Naive thymus-derived CD4-positive, alpha-beta T cell (primary cell): ENCODE measurements at regions not wholly inside any gene's neighbourhood (a gene's known extent, or its start where the extent isn't known, plus 50 kb on each side); places are given as distances from the start of the nearest gene placed in this dataset.
A peak's percentile ranks its signal among the peaks of the same experiment; 100 is the strongest.

Source experiments
- ATAC-seq: fragments of 150-1000 bp; cut with Tn5 transposase; 2 replicates; pipeline ENCODE4 v1.10.0; 2021; ENCODE audit warnings: mild to moderate bottlenecking, moderate library complexity
- CTCF ChIA-PET: fragments of 350-600 bp; sonication (Branson Sonifier 250); formaldehyde crosslinking; loops from one replicate; lab custom pipeline; 2021; ENCODE audit warnings: antibody characterized with exemption; lab: Charles Lee
- POLR2A ChIA-PET: fragments of 350-600 bp; sonication (Branson Sonifier 250); formaldehyde crosslinking; loops from one replicate; lab custom pipeline; 2021; ENCODE audit warnings: antibody characterized with exemption, inconsistent platforms; lab: Charles Lee
- DNase-seq, 9 donors: peaks; one replicate each; pipeline versions ENCODE4 v3.0.0 to v3.0.0-alpha.2; 2020 to 2022; ENCODE audit warnings: mixed read lengths in 1 of 9
- H3K27ac ChIP-seq: one replicate; pipeline ENCODE4 v1.7.0; 2013; ENCODE audit warnings: mild to moderate bottlenecking, low read depth, low read length, moderate library complexity
- H3K27me3 ChIP-seq, 2 donors: one replicate each; pipeline ENCODE4 v1.7.0; 2013; ENCODE audit warnings: low read length in 2 of 2, mild to moderate bottlenecking in 2 of 2, moderate library complexity in 2 of 2; ENCODE audit not compliant: control insufficient read depth in 2 of 2, insufficient read depth in 2 of 2
- H3K36me3 ChIP-seq, 3 experiments: 1 replicate in 2 of 3; 2 replicates in 1 of 3; pipeline ENCODE4 v1.7.0; 2013; ENCODE audit warnings: low read length in 3 of 3, mild to moderate bottlenecking in 3 of 3, moderate library complexity in 1 of 3; ENCODE audit not compliant: insufficient read depth in 3 of 3, control insufficient read depth in 2 of 3
- H3K4me1 ChIP-seq, 2 donors: one replicate each; pipeline ENCODE4 v1.7.0; 2013; ENCODE audit warnings: low read length in 2 of 2, mild to moderate bottlenecking in 2 of 2, moderate library complexity in 1 of 2; ENCODE audit not compliant: control insufficient read depth in 2 of 2, insufficient read depth in 2 of 2
- H3K4me3 ChIP-seq: 2 replicates; pipeline ENCODE4 v1.7.0; 2013; ENCODE audit warnings: mild to moderate bottlenecking, low read length
- H3K9me3 ChIP-seq, 3 experiments: 1 replicate in 2 of 3; 2 replicates in 1 of 3; pipeline ENCODE4 v1.7.0; 2013; ENCODE audit warnings: low read length in 3 of 3; ENCODE audit not compliant: control insufficient read depth in 2 of 3
- H3K27ac Mint-ChIP-seq, 9 donors: one replicate each; pipeline ENCODE4 v1.8.0; 2020 to 2022; ENCODE audit warnings: mixed read lengths in 9 of 9, mild to moderate bottlenecking in 8 of 9, moderate library complexity in 5 of 9, inconsistent platforms in 2 of 9
- H3K27me3 Mint-ChIP-seq, 5 donors: one replicate each; pipeline ENCODE4 v1.8.0; 2021 to 2022; ENCODE audit warnings: mixed read lengths in 5 of 5, mild to moderate bottlenecking in 1 of 5
- H3K36me3 Mint-ChIP-seq, 5 donors: one replicate each; pipeline ENCODE4 v1.8.0; 2020 to 2022; ENCODE audit warnings: mixed read lengths in 5 of 5, mild to moderate bottlenecking in 3 of 5, inconsistent platforms in 1 of 5
- H3K4me1 Mint-ChIP-seq, 7 donors: one replicate each; pipeline ENCODE4 v1.8.0; 2020 to 2022; ENCODE audit warnings: mixed read lengths in 7 of 7, mild to moderate bottlenecking in 3 of 7, inconsistent platforms in 1 of 7
- H3K4me3 Mint-ChIP-seq, 10 donors: one replicate each; pipeline ENCODE4 v1.8.0; 2020 to 2022; ENCODE audit warnings: mild to moderate bottlenecking in 10 of 10, mixed read lengths in 10 of 10, moderate library complexity in 6 of 10, inconsistent platforms in 2 of 10
- H3K9me3 Mint-ChIP-seq, 11 donors: one replicate each; pipeline ENCODE4 v1.8.0; 2020 to 2022; ENCODE audit warnings: mixed read lengths in 11 of 11, mild to moderate bottlenecking in 4 of 11, inconsistent platforms in 1 of 11, moderate library complexity in 1 of 11
- intact Hi-C, 2 donors: fragments of 100-400 bp; cut with micrococcal nuclease; formaldehyde crosslinking; loops; one replicate each; pipeline ENCODE4 v1.15.1; 2023

GRCh38 chr1:2865571-2866421 lies 64.3 kb upstream of the TTC34 start:
- ATAC-seq (no peak), DNase-seq (no peak)
- CTCF ChIA-PET: no interaction called here
- no peaks in the 10 kb centered on the region for H3K27me3 ChIP-seq
- Mint-ChIP-seq H3K4me3 (no peak overlapping the region), H3K27me3 (no peaks in the 10 kb centered on the region), H3K36me3 (no peaks in the 10 kb centered on the region), H3K9me3 (peaks cover 0 to 3% (median under 1%) of the 10 kb centered on the region in 11 donors), H3K27ac (no peak overlapping the region), H3K4me1 (peaks cover 0 to 5% (median 0%) of the 10 kb centered on the region in 7 donors)
- intact Hi-C loops: no loop called here
- no peak overlapping the region for H3K4me3 ChIP-seq
- POLR2A ChIA-PET: no interaction called here
- peaks cover 0 to 3% (median under 1%) of the 10 kb centered on the region in 3 experiments for H3K9me3 ChIP-seq
- H3K4me1 ChIP-seq: peaks cover 0 to 6% of the 10 kb centered on the region in 2 donors
- no peaks in the 10 kb centered on the region for H3K36me3 ChIP-seq
- no peak overlapping the region for H3K27ac ChIP-seq

- Mint-ChIP-seq H3K27me3 (no peaks in the 10 kb centered on the region), H3K9me3 (peaks cover 0 to 9% (median 6%) of the 10 kb centered on the region in 11 donors), H3K36me3 (no peaks in the 10 kb centered on the region), H3K4me1 (peaks cover 0 to 5% (median 0%) of the 10 kb centered on the region in 7 donors), H3K27ac (no peak overlapping the region), H3K4me3 (no peak overlapping the region)
- intact Hi-C loops: no loop called here
- ChIA-PET CTCF (no interaction called here), POLR2A (no interaction called here)
- no peaks in the 10 kb centered on the region for H3K27me3 ChIP-seq
- ATAC-seq: no peak
- no peaks in the 10 kb centered on the region for H3K36me3 ChIP-seq
- peaks cover 0 to 6% of the 10 kb centered on the region in 2 donors for H3K4me1 ChIP-seq
- DNase-seq: no peak
- no peak overlapping the region for H3K4me3 ChIP-seq
- H3K27ac ChIP-seq: no peak overlapping the region
- H3K9me3 ChIP-seq: peaks cover 0 to 11% (median 4%) of the 10 kb centered on the region in 3 experiments
Observed at GRCh38 chr1:2866422-2867086, 65.1 kb upstream of the TTC34 start.

- Histone ChIP-seq H3K4me1 (peaks cover 0 to 6% of the 10 kb centered on the region in 2 donors), H3K4me3 (no peak overlapping the region), H3K9me3 (peaks cover 0 to 16% (median 4%) of the 10 kb centered on the region in 3 experiments), H3K27me3 (no peaks in the 10 kb centered on the region), H3K27ac (no peak overlapping the region), H3K36me3 (no peaks in the 10 kb centered on the region)
- Mint-ChIP-seq H3K27me3 (no peaks in the 10 kb centered on the region), H3K27ac (no peak overlapping the region), H3K36me3 (no peaks in the 10 kb centered on the region), H3K4me3 (no peak overlapping the region), H3K9me3 (peaks cover 0 to 14% (median 6%) of the 10 kb centered on the region in 11 donors), H3K4me1 (peaks cover 0 to 5% (median 0%) of the 10 kb centered on the region in 7 donors)
- ATAC-seq (no peak), DNase-seq (no peak)
- ChIA-PET POLR2A (no interaction called here), CTCF (no interaction called here)
- intact Hi-C loops: no loop called here
Observed at GRCh38 chr1:2867087-2867425, 65.6 kb upstream of the TTC34 start.

- CTCF ChIA-PET: no interaction called here
- Mint-ChIP-seq H3K4me1 (peaks cover 0 to 7% (median 0%) of the 10 kb centered on the region in 7 donors), H3K9me3 (peaks cover 0 to 20% (median 9%) of the 10 kb centered on the region in 11 donors), H3K36me3 (no peaks in the 10 kb centered on the region), H3K27me3 (no peaks in the 10 kb centered on the region), H3K4me3 (no peak overlapping the region), H3K27ac (no peak overlapping the region)
- Histone ChIP-seq H3K9me3 (peaks cover 0 to 20% (median 4%) of the 10 kb centered on the region in 3 experiments), H3K27ac (no peak overlapping the region), H3K4me3 (no peak overlapping the region), H3K36me3 (no peaks in the 10 kb centered on the region), H3K4me1 (peaks cover 0 to 6% of the 10 kb centered on the region in 2 donors), H3K27me3 (no peaks in the 10 kb centered on the region)
- POLR2A ChIA-PET: no interaction called here
- intact Hi-C loops: no loop called here
- DNase-seq (no peak), ATAC-seq (no peak)
Observed at GRCh38 chr1:2867861-2868260, 66.4 kb upstream of the TTC34 start.

- H3K27ac Mint-ChIP-seq: no peak overlapping the region
- POLR2A ChIA-PET: no interaction called here
- peaks cover 0 to 9% (median 0%) of the 10 kb centered on the region in 7 donors for H3K4me1 Mint-ChIP-seq
- no peaks in the 10 kb centered on the region for H3K36me3 Mint-ChIP-seq
- H3K9me3 Mint-ChIP-seq: peaks cover 0 to 20% (median 11%) of the 10 kb centered on the region in 11 donors
- Histone ChIP-seq H3K27me3 (no peaks in the 10 kb centered on the region), H3K27ac (no peak overlapping the region), H3K36me3 (no peaks in the 10 kb centered on the region), H3K4me1 (no peaks in the 10 kb centered on the region), H3K9me3 (peaks cover 0 to 20% (median 4%) of the 10 kb centered on the region in 3 experiments), H3K4me3 (no peak overlapping the region)
- no peaks in the 10 kb centered on the region for H3K27me3 Mint-ChIP-seq
- H3K4me3 Mint-ChIP-seq: no peak overlapping the region
- no peak for ATAC-seq
- CTCF ChIA-PET: no interaction called here
- intact Hi-C loops: no loop called here
- no peak for DNase-seq
Observed at GRCh38 chr1:2868571-2869195, 67.2 kb upstream of the TTC34 start.

- Histone ChIP-seq H3K27ac (no peak overlapping the region), H3K4me3 (no peak overlapping the region), H3K9me3 (peaks cover 0 to 20% (median 4%) of the 10 kb centered on the region in 3 experiments), H3K36me3 (no peaks in the 10 kb centered on the region), H3K27me3 (no peaks in the 10 kb centered on the region), H3K4me1 (no peaks in the 10 kb centered on the region)
- H3K9me3 Mint-ChIP-seq: peaks cover 0 to 20% (median 11%) of the 10 kb centered on the region in 11 donors
- ATAC-seq (no peak), DNase-seq (no peak)
- no peak overlapping the region for H3K27ac Mint-ChIP-seq
- H3K4me3 Mint-ChIP-seq: peak overlapping the region in 1 of 10 donors; percentile 4
- no peaks in the 10 kb centered on the region for H3K27me3 Mint-ChIP-seq
- intact Hi-C loops: no loop called here
- POLR2A ChIA-PET: no interaction called here
- no peaks in the 10 kb centered on the region for H3K36me3 Mint-ChIP-seq
- H3K4me1 Mint-ChIP-seq: peaks cover 0 to 9% (median 0%) of the 10 kb centered on the region in 7 donors
- CTCF ChIA-PET: interaction anchor here (1.0 kb wide), 1 partner anchor 50 kb away, joined by 5 read pairs; no protein-coding TSS in a partner anchor
Observed at GRCh38 chr1:2871246-2871815, 69.8 kb upstream of the TTC34 start.
